ENCODE measurements at regions not wholly inside any gene's neighbourhood (a gene's known extent, or its start where the extent isn't known, plus 50 kb on each side); places are given as distances from the start of the nearest gene placed in this dataset.

DNA sequence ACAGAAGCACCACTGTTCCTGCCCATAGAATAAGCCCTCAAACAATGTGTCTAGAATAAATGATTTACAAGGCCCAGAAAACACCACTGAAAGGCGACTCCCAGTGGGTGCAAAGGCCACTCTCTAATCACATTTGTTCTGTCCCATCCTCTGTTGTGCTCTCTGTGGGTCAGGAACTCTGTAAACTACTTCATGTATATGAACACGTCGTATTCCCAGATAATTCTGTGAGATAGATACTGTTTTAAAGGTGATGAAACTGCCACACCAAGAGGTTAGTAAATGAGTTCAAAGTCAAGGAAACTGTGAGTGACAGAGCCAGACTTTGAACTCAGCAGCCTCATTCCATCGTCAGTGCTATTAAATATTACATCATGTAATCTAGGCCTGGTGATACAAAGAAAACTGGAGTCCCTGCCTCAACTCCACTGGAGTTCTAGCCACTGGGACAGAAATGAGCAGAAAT, 269.7 kb upstream of the DCC start:
- ChIA-PET CTCF (no interaction called here), POLR2A (no interaction called here), RAD21 (ENCODE audit: low non-redundant PET in 1 of 2, low total read pairs in 2 of 2, uncharacterized antibody in 2 of 2, unreplicated experiment in 2 of 2) (no interaction called here)
- ATAC-seq, result no peak
- no peak for DNase-seq (ENCODE audit: low read depth, low spot score)
- intact Hi-C loops (cut with micrococcal nuclease), result no loop called here
- no peak overlapping the region for H3K4me2 ChIP-seq (ENCODE audit: low read length)
- H2AFZ ChIP-seq (ENCODE audit: low read depth, low read length, poor library complexity, severe bottlenecking), result no peak overlapping the region
- H3K9me2 ChIP-seq (ENCODE audit: insufficient read depth), result no peaks in the 10 kb centered on the region
- no peaks in the 10 kb centered on the region for H3K4me1 ChIP-seq (ENCODE audit: control insufficient read depth in 1 of 2, insufficient read depth in 2 of 2, low read length in 2 of 2)
- no peak for TF ChIP-seq POLR2AphosphoS5 (IDR thresholded peaks at IDR 0.05; ENCODE audit: low read depth, low read length)
- TF ChIP-seq, protein P1, sequence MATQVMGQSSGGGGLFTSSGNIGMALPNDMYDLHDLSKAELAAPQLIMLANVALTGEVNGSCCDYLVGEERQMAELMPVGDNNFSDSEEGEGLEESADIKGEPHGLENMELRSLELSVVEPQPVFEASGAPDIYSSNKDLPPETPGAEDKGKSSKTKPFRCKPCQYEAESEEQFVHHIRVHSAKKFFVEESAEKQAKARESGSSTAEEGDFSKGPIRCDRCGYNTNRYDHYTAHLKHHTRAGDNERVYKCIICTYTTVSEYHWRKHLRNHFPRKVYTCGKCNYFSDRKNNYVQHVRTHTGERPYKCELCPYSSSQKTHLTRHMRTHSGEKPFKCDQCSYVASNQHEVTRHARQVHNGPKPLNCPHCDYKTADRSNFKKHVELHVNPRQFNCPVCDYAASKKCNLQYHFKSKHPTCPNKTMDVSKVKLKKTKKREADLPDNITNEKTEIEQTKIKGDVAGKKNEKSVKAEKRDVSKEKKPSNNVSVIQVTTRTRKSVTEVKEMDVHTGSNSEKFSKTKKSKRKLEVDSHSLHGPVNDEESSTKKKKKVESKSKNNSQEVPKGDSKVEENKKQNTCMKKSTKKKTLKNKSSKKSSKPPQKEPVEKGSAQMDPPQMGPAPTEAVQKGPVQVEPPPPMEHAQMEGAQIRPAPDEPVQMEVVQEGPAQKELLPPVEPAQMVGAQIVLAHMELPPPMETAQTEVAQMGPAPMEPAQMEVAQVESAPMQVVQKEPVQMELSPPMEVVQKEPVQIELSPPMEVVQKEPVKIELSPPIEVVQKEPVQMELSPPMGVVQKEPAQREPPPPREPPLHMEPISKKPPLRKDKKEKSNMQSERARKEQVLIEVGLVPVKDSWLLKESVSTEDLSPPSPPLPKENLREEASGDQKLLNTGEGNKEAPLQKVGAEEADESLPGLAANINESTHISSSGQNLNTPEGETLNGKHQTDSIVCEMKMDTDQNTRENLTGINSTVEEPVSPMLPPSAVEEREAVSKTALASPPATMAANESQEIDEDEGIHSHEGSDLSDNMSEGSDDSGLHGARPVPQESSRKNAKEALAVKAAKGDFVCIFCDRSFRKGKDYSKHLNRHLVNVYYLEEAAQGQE (IDR thresholded peaks at IDR 0.05; ENCODE audit: low read depth), result no peak
- no peak for TF ChIP-seq ATF3 (IDR thresholded peaks at IDR 0.05)
- TF ChIP-seq JUND (IDR thresholded peaks at IDR 0.05), result no peak
- no peaks in the 10 kb centered on the region for H3K36me3 ChIP-seq (ENCODE audit: control insufficient read depth in 1 of 2, insufficient read depth in 2 of 2, low read length in 2 of 2)
- H3K27me3 ChIP-seq (ENCODE audit: insufficient read depth, low read length), result no peaks in the 10 kb centered on the region
- no peaks in the 10 kb centered on the region for H3K79me2 ChIP-seq (ENCODE audit: insufficient read depth, low read length)
- no peak overlapping the region for H3K9ac ChIP-seq (ENCODE audit: low read length)
- BruUV-seq (replicated peaks), result no TSS peak
- H3K4me3 ChIP-seq (replicated peaks in 1 of 2; ENCODE audit: low read depth in 1 of 2, low read length in 2 of 2), result no peak overlapping the region
- H3K9me3 ChIP-seq (ENCODE audit: control insufficient read depth in 1 of 2, insufficient read depth in 1 of 2, low read depth in 1 of 2, low read length in 2 of 2), result peaks cover 13 to 24% of the 10 kb centered on the region in 2 experiments; a peak in 3 of 4 replicates
- no peak overlapping the region for H3K27ac ChIP-seq (ENCODE audit: low read depth, low read length)
- no peaks in the 10 kb centered on the region for H4K20me1 ChIP-seq (ENCODE audit: insufficient read depth)

DNA sequence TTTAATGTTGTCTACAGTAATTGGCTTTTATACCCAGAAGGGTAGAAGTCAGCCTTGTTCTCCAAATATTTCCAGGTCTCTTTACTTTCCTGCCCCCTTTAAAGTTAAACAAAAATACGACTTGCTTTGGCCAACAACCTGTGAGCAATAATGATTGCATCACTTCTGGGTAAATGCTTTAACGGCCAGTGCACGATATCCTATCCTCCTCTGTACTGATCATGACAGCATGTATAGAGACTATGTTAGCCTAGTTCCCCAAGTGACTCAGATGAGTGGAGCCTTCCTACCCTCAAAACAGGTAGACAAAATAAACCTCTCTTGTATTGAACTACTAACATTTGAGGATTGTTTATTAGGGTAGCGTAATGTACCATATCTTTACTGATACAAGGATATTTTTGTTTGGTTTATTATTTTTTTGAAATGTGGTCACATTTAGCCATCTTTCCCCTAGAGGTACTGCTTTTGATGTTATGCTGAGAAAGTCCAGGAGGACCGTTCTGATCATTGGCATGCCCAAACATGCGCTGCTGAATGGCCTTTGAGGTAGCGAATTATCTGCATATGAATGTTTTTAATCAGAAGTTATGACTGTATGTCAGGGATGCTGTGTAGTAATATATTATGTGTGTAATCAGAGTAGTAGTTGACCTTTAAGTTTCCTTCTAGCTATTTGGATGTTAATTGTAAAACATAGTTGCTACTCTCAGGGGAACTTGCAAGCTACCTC, 262.6 kb upstream of the DCC start:
- POLR2A ChIA-PET, result no interaction called here
- Histone ChIP-seq H3K9me2 (ENCODE audit: insufficient read depth) (no peaks in the 10 kb centered on the region), H3K79me2 (ENCODE audit: insufficient read depth, low read length) (no peaks in the 10 kb centered on the region), H3K27me3 (ENCODE audit: insufficient read depth, low read length) (no peaks in the 10 kb centered on the region), H3K27ac (ENCODE audit: low read depth, low read length) (no peak overlapping the region), H4K20me1 (ENCODE audit: insufficient read depth) (no peaks in the 10 kb centered on the region), H3K9ac (ENCODE audit: low read length) (no peak overlapping the region), H3K4me1 (ENCODE audit: control insufficient read depth in 1 of 2, insufficient read depth in 2 of 2, low read length in 2 of 2) (no peaks in the 10 kb centered on the region), H2AFZ (ENCODE audit: low read depth, low read length, poor library complexity, severe bottlenecking) (no peak overlapping the region), H3K36me3 (ENCODE audit: control insufficient read depth in 1 of 2, insufficient read depth in 2 of 2, low read length in 2 of 2) (no peaks in the 10 kb centered on the region), H3K4me2 (ENCODE audit: low read length) (no peak overlapping the region), H3K9me3 (ENCODE audit: control insufficient read depth in 1 of 2, insufficient read depth in 1 of 2, low read depth in 1 of 2, low read length in 2 of 2) (peaks cover 5 to 19% of the 10 kb centered on the region in 2 experiments; a peak in 2 of 4 replicates), H3K4me3 (replicated peaks in 1 of 2; ENCODE audit: low read depth in 1 of 2, low read length in 2 of 2) (no peak overlapping the region)
- no TSS peak for BruUV-seq (replicated peaks)
- DNase-seq (ENCODE audit: low read depth, low spot score) (no peak), ATAC-seq (no peak)
- intact Hi-C loops (cut with micrococcal nuclease), result no loop called here
- CTCF ChIA-PET, result no interaction called here
- RAD21 ChIA-PET (ENCODE audit: low non-redundant PET in 1 of 2, low total read pairs in 2 of 2, uncharacterized antibody in 2 of 2, unreplicated experiment in 2 of 2), result no interaction called here
- no peak for TF ChIP-seq JUND (IDR thresholded peaks at IDR 0.05)
- no peak for TF ChIP-seq YY1 (IDR thresholded peaks at IDR 0.05; ENCODE audit: extremely low read depth, insufficient replicate concordance, low read depth, low read length)
- no peak for TF ChIP-seq SIN3A (IDR thresholded peaks at IDR 0.05; ENCODE audit: low read depth)
- TF ChIP-seq MAX (IDR thresholded peaks at IDR 0.05), result no peak
- TF ChIP-seq EZH2 (IDR thresholded peaks at IDR 0.05), result no peak
- no peak for TF ChIP-seq ZNF274 (IDR thresholded peaks at IDR 0.05; ENCODE audit: low read depth, low read length)
- TF ChIP-seq ELF1 (IDR thresholded peaks at IDR 0.05; ENCODE audit: borderline replicate concordance, low read depth), result no peak
- no peak for TF ChIP-seq EZH2phosphoT487 (IDR thresholded peaks at IDR 0.05; ENCODE audit: borderline replicate concordance)
- TF ChIP-seq EGR1 (IDR thresholded peaks at IDR 0.05; ENCODE audit: low read depth), result no peak
- TF ChIP-seq TCF7L2 (IDR thresholded peaks at IDR 0.05; ENCODE audit: borderline replicate concordance, extremely low read depth, insufficient read depth, insufficient read length), result no peak
- no peak for TF ChIP-seq CEBPB (IDR thresholded peaks at IDR 0.05; ENCODE audit: low read depth)

All from HCT116 (cell line).